ENCODE measurements at regions not wholly inside any gene's neighbourhood (a gene's known extent, or its start where the extent isn't known, plus 50 kb on each side); places are given as distances from the start of the nearest gene placed in this dataset.

DNA sequence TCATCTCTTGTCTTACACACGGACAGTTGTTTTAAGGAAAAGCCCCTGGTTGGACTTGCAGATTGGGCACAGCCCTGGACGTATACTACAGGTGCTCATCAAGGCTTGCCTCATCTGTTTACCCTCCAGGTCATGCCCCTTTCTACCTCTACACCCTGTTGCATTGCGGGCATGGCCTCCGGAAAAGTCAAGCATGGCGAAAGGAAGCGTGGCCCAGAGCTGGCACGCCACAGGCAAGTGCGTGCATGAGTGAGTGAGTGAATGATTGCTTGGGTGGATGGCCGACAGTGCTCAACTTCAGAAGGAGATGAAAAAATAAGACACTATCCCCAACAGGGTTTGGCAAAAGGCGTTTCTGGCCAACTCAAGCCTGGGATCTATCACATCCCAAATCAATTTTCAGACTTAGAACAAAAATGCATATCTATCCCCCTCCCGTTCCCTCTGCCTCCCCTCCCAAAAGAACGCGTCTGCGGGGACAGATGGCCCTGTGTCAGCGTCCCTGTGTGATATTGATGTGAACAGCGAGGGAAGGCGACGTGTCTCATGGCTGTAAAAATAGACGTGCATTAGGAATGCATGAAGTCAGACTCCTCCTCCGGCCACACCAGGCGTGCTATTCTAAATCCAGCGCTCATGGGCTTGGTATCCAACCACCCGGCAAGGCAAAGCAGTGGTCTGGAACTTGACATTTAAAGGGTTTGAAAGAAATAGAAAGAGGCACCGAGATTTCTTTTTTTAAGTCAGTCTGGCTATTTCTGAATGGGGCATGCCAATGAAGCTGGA is 96.0 kb downstream of the RPLP1 start:
- intact Hi-C loops (cut with micrococcal nuclease) = no loop called here
- no TSS peak for BruUV-seq (replicated peaks)
- Histone ChIP-seq H4K8ac (ENCODE audit: low read depth in 2 of 2, low read length in 2 of 2) (no peak overlapping the region), H3K23ac (ENCODE audit: low read depth, low read length) (no peak overlapping the region), H2BK15ac (ENCODE audit: low read depth, low read length) (no peak overlapping the region), H4K91ac (ENCODE audit: insufficient read depth, low read depth, low read length) (no peak overlapping the region), H3K4ac (ENCODE audit: low read depth, low read length) (no peak overlapping the region), H2AK5ac (ENCODE audit: low read depth, low read length) (no peak overlapping the region), H3K18ac (ENCODE audit: low read depth, low read length) (no peak overlapping the region), H3K27ac (ENCODE audit: insufficient read depth, low read length) (no peak overlapping the region), H2AK9ac (replicated peaks; ENCODE audit: low read depth, low read length, poor library complexity) (peak overlapping the region; percentile 31), H3K79me1 (ENCODE audit: low read depth in 1 of 2, low read length in 2 of 2) (no peaks in the 10 kb centered on the region), H3K56ac (ENCODE audit: extremely low read depth, insufficient read depth, low read length) (no peak overlapping the region), H3K36me3 (ENCODE audit: control insufficient read depth, insufficient read depth, low read length) (no peaks in the 10 kb centered on the region), H3K4me2 (ENCODE audit: low read depth, low read length) (no peak overlapping the region), H3K9me1 (ENCODE audit: insufficient read depth, low read length) (no peaks in the 10 kb centered on the region), H2BK5ac (ENCODE audit: low read depth, low read length, poor library complexity, severe bottlenecking) (no peak overlapping the region), H3K9ac (ENCODE audit: low read depth, low read length) (no peak overlapping the region), H2BK20ac (ENCODE audit: low read depth, low read length) (no peak overlapping the region), H3K4me3 (ENCODE audit: insufficient read depth, low read depth, low read length) (no peak overlapping the region), H3K9me3 (ENCODE audit: control insufficient read depth, insufficient read depth, low read length) (peaks cover 22% of the 10 kb centered on the region), H3K4me1 (ENCODE audit: control insufficient read depth, insufficient read depth, low read length) (no peaks in the 10 kb centered on the region), H4K20me1 (ENCODE audit: insufficient read depth, low read length) (no peaks in the 10 kb centered on the region), H3K27me3 (ENCODE audit: control insufficient read depth, insufficient read depth, low read length) (peaks cover 54% of the 10 kb centered on the region), H2AFZ (replicated peaks; ENCODE audit: low read length, poor library complexity) (no peak overlapping the region), H4K5ac (ENCODE audit: low read depth, low read length) (no peak overlapping the region), H2BK120ac (ENCODE audit: low read depth, low read length) (no peak overlapping the region), H3K14ac (replicated peaks; ENCODE audit: low read depth, low read length) (no peak overlapping the region)
- in situ Hi-C loops (cut with MboI; ENCODE audit: low sequenced_read_pairs) = no loop called here
- CTCF ChIA-PET = no interaction called here
- DNase-seq (no peak), ATAC-seq (ENCODE audit: low read depth) (no peak)
- TF ChIP-seq FOS (IDR thresholded peaks at IDR 0.05; ENCODE audit: low read depth, low read length) (no peak), BHLHE40 (IDR thresholded peaks at IDR 0.05; ENCODE audit: low read depth, low read length) (no peak), SMC3 (IDR thresholded peaks at IDR 0.05; ENCODE audit: low read depth, low read length) (no peak), MAZ (IDR thresholded peaks at IDR 0.05; ENCODE audit: borderline replicate concordance, low read depth, low read length) (no peak), ELK1 (IDR thresholded peaks at IDR 0.05; ENCODE audit: borderline replicate concordance, low read depth, low read length) (no peak), MXI1 (IDR thresholded peaks at IDR 0.05; ENCODE audit: borderline replicate concordance, low read depth, low read length) (no peak), RFX5 (IDR thresholded peaks at IDR 0.05; ENCODE audit: low read depth, low read length) (no peak), NFE2L2 (IDR thresholded peaks at IDR 0.05; ENCODE audit: low read depth, low read length) (no peak), MAFK (IDR thresholded peaks at IDR 0.05; ENCODE audit: low read depth, low read length) (no peak), CHD1 (IDR thresholded peaks at IDR 0.05; ENCODE audit: low read depth, low read length) (no peak), CEBPB (IDR thresholded peaks at IDR 0.05; ENCODE audit: low read depth, low read length) (no peak), POLR2A (IDR thresholded peaks at IDR 0.05; ENCODE audit: low read depth, low read length) (no peak), RAD21 (IDR thresholded peaks at IDR 0.05; ENCODE audit: low read length) (no peak), RCOR1 (IDR thresholded peaks at IDR 0.05; ENCODE audit: insufficient replicate concordance, low read length) (no peak)
- TF ChIP-seq, protein P1, sequence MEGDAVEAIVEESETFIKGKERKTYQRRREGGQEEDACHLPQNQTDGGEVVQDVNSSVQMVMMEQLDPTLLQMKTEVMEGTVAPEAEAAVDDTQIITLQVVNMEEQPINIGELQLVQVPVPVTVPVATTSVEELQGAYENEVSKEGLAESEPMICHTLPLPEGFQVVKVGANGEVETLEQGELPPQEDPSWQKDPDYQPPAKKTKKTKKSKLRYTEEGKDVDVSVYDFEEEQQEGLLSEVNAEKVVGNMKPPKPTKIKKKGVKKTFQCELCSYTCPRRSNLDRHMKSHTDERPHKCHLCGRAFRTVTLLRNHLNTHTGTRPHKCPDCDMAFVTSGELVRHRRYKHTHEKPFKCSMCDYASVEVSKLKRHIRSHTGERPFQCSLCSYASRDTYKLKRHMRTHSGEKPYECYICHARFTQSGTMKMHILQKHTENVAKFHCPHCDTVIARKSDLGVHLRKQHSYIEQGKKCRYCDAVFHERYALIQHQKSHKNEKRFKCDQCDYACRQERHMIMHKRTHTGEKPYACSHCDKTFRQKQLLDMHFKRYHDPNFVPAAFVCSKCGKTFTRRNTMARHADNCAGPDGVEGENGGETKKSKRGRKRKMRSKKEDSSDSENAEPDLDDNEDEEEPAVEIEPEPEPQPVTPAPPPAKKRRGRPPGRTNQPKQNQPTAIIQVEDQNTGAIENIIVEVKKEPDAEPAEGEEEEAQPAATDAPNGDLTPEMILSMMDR (conservative IDR thresholded peaks at IDR 0.05; ENCODE audit: low read depth, low read length) = no peak
- TF ChIP-seq, protein P2, sequence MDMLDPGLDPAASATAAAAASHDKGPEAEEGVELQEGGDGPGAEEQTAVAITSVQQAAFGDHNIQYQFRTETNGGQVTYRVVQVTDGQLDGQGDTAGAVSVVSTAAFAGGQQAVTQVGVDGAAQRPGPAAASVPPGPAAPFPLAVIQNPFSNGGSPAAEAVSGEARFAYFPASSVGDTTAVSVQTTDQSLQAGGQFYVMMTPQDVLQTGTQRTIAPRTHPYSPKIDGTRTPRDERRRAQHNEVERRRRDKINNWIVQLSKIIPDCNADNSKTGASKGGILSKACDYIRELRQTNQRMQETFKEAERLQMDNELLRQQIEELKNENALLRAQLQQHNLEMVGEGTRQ (IDR thresholded peaks at IDR 0.05; ENCODE audit: low read depth, low read length) = no peak
- POLR2A ChIA-PET (ENCODE audit: unreplicated experiment) = no interaction called here
- 67% methylated on average over 1 of the region's 24 CpGs; no CpG with 5 or more reads in 1 of the 2 experiments for WGBS, 2 experiments (ENCODE audit: extremely low coverage in 2 of 2, insufficient read length in 1 of 2)
- dilution Hi-C loops (cut with HindIII; ENCODE audit: low sequenced_read_pairs, unreplicated experiment) = no loop called here
